ENCODE measurements at regions not wholly inside any gene's neighbourhood (a gene's known extent, or its start where the extent isn't known, plus 50 kb on each side); places are given as distances from the start of the nearest gene placed in this dataset.

DNA sequence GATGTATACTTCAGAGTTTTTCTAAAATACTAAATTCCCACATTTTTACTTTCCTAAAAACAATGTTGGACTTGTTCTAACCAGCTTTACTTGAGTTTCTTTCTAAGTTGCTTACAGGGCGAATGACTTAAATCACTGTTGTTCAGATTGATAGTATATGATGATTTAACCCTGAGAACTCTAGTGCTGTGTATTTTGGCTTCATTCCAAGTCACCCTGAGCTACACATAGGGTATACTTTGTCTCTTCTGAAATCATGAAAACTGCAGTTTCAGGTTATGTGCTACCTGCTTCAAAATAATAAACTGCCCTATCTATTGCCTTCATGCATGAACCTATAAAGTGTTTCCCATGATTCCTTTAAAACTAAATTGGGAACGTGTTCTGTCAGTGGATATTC is 162.5 kb upstream of the PDE3A start:
- DNase-seq (ENCODE audit: low read depth) = peak; percentile 15
- no peak for FAIRE-seq
- Histone ChIP-seq H3K27me3 (ENCODE audit: control insufficient read depth, insufficient read depth, low read length) (no peaks in the 10 kb centered on the region), H3K36me3 (ENCODE audit: control insufficient read depth, insufficient read depth, low read length) (no peaks in the 10 kb centered on the region), H3K4me3 (ENCODE audit: low read depth, low read length) (no peak overlapping the region)
- TF ChIP-seq, protein P1, sequence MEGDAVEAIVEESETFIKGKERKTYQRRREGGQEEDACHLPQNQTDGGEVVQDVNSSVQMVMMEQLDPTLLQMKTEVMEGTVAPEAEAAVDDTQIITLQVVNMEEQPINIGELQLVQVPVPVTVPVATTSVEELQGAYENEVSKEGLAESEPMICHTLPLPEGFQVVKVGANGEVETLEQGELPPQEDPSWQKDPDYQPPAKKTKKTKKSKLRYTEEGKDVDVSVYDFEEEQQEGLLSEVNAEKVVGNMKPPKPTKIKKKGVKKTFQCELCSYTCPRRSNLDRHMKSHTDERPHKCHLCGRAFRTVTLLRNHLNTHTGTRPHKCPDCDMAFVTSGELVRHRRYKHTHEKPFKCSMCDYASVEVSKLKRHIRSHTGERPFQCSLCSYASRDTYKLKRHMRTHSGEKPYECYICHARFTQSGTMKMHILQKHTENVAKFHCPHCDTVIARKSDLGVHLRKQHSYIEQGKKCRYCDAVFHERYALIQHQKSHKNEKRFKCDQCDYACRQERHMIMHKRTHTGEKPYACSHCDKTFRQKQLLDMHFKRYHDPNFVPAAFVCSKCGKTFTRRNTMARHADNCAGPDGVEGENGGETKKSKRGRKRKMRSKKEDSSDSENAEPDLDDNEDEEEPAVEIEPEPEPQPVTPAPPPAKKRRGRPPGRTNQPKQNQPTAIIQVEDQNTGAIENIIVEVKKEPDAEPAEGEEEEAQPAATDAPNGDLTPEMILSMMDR (IDR thresholded peaks at IDR 0.05; ENCODE audit: insufficient read depth, low read length, severe bottlenecking) = no peak

DNA sequence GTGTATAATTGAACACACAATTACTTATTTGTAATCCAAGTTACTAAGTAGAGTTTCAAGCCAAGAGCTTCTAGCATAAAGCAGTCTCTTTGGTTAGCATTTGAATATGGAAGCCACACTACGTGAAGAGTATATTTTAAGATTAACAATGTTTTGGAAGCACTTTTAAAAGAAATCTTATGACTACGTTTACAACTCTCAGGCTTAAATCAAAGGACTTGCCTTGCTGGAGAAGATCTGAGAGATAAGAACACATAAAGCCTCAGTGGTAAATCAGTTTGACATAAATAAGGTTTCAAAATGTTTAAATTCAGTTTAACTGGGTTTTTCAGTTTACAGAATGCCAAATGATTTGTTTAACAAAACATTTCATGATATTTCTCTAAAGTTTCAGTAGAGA is 161.9 kb upstream of the PDE3A start:
- TF ChIP-seq, protein P1 (IDR thresholded peaks at IDR 0.05; ENCODE audit: insufficient read depth, low read length, severe bottlenecking) = no peak
- H3K36me3 ChIP-seq (ENCODE audit: control insufficient read depth, insufficient read depth, low read length) = no peaks in the 10 kb centered on the region
- no peaks in the 10 kb centered on the region for H3K27me3 ChIP-seq (ENCODE audit: control insufficient read depth, insufficient read depth, low read length)
- DNase-seq (ENCODE audit: low read depth) (no peak), FAIRE-seq (no peak)
- no peak overlapping the region for H3K4me3 ChIP-seq (ENCODE audit: low read depth, low read length)

DNA sequence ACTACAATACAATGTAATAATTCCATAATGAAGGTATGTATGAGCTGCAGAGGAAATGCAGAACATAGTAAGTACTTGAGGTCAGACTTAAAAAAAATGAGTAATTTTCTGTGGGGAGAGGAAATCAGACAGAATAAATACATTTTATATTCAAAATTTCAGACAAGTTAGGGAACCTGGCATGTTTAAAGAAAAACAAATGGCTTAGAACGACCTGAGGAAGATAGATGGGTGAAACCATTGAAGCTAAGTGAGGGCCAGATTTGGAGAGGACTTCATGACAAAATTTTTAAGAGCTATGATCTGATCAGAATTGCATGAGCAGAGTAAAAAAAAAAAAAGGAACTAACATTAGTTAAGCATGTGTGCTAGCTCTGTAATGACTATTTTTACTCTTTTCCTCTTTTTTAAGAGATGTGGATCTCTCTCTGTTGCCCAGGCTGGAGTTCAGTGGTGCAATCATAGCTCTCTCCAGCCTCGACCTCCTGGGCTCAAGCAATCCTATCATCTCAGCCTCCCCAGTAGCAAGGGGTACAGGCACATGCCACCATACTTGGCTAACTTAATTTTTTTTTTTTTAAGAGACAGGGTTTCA is 157.6 kb upstream of the PDE3A start:
- Histone ChIP-seq H3K27me3 (ENCODE audit: control insufficient read depth, insufficient read depth, low read length) (no peaks in the 10 kb centered on the region), H3K4me3 (ENCODE audit: low read depth, low read length) (no peak overlapping the region), H3K36me3 (ENCODE audit: control insufficient read depth, insufficient read depth, low read length) (no peaks in the 10 kb centered on the region)
- DNase-seq (ENCODE audit: low read depth) (no peak), FAIRE-seq (no peak)
- TF ChIP-seq, protein P1 (IDR thresholded peaks at IDR 0.05; ENCODE audit: insufficient read depth, low read length, severe bottlenecking) = no peak

DNA sequence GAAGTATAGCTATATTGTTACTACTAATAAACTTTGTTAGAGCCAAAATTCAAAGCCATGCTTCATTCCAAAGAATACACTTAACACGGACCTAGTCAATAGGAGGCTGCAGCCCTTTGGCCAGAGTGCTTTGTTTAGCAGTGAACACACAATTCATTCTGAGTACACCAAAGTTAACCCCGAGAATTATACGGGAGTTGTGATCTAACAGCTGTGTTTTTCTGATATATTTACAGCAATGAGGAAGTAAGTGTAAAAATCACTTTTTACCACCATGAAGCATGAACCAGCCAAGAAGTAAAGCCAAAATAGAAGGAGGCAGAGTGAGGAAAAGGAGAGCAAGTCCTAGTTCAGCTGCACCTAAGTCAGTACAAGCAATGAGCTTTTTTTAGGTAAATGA is 156.8 kb upstream of the PDE3A start:
- FAIRE-seq = no peak
- no peaks in the 10 kb centered on the region for H3K27me3 ChIP-seq (ENCODE audit: control insufficient read depth, insufficient read depth, low read length)
- TF ChIP-seq, protein P1 (IDR thresholded peaks at IDR 0.05; ENCODE audit: insufficient read depth, low read length, severe bottlenecking) = no peak

DNA sequence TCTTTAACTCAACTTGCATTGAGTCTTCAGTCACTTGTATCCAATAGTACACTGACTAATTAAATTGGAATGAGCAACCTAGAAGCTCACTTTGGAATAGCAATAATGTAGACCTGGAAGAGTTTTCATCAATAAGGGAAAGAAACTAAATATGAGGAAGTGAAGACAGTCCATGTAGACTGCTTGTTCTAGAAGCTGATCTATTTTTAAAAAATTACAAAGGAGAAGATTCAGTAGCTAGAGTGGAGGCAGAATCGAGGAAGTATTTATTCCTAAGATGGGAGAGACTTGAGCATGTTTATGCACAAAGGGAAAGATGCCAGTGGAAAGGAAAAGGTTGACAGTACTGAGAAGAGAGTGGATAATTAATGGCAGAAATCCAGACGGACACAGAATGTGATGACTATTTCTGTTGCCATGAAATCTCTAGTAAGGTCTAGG is 156.3 kb upstream of the PDE3A start:
- FAIRE-seq = no peak
- Histone ChIP-seq H3K36me3 (ENCODE audit: control insufficient read depth, insufficient read depth, low read length) (no peaks in the 10 kb centered on the region), H3K27me3 (ENCODE audit: control insufficient read depth, insufficient read depth, low read length) (no peaks in the 10 kb centered on the region), H3K4me3 (ENCODE audit: low read depth, low read length) (no peak overlapping the region)
- peak; percentile 6 for DNase-seq (ENCODE audit: low read depth)
- TF ChIP-seq, protein P1 (IDR thresholded peaks at IDR 0.05; ENCODE audit: insufficient read depth, low read length, severe bottlenecking) = no peak

More for the DNA sequence above, 156.8 kb upstream of the PDE3A start:
- H3K36me3 ChIP-seq (ENCODE audit: control insufficient read depth, insufficient read depth, low read length) = no peaks in the 10 kb centered on the region
- no peak for DNase-seq (ENCODE audit: low read depth)
- no peak overlapping the region for H3K4me3 ChIP-seq (ENCODE audit: low read depth, low read length)

All from bronchial epithelial cell (primary cell).